GM18505 (cell line): ENCODE measurements at regions not wholly inside any gene's neighbourhood (a gene's known extent, or its start where the extent isn't known, plus 50 kb on each side); places are given as distances from the start of the nearest gene placed in this dataset.
"Not testable (repeated sequence)": the region's sequence is repeated elsewhere in the genome, so short reads cannot be mapped to it uniquely, and the experiment has no call there.

Experiments
- ATAC-seq: cut with Tn5 transposase; IDR thresholded peaks from one replicate; pipeline ENCODE4 v1.9.1; 2021; ENCODE audit not compliant: unreplicated experiment
- POLR2A ChIP-seq: IDR thresholded peaks from 4 replicates; pipeline ENCODE4 v1.6.1; 2011; ENCODE audit warnings: borderline replicate concordance; ENCODE audit not compliant: insufficient read depth, insufficient read length; ENCODE audit errors: extremely low read depth

GRCh38 chr2:167572883-167573619 is 674.3 kb downstream of the STK39 start:
- no peak for TF ChIP-seq POLR2A

GRCh38 chr2:167570370-167570769 is 677.0 kb downstream of the STK39 start:
- ATAC-seq: no peak
- TF ChIP-seq POLR2A: no peak

More at GRCh38 chr2:167572883-167573619, 674.3 kb downstream of the STK39 start:
- no peak for ATAC-seq

GRCh38 chr2:167563885-167564619 is 675.8 kb downstream of the XIRP2 start:
- not testable (repeated sequence) for ATAC-seq

GRCh38 chr2:167558272-167558991 is 670.2 kb downstream of the XIRP2 start:
- ATAC-seq: not testable (repeated sequence)

GRCh38 chr2:167555098-167555720 is 666.9 kb downstream of the XIRP2 start:
- ATAC-seq: no peak
- TF ChIP-seq POLR2A: no peak

- no peak for TF ChIP-seq POLR2A
- ATAC-seq: no peak
Measured at GRCh38 chr2:167553635-167554034, 665.4 kb downstream of the XIRP2 start.

- no peak for ATAC-seq
- no peak for TF ChIP-seq POLR2A
Measured at GRCh38 chr2:167551416-167551815, 663.1 kb downstream of the XIRP2 start.

GRCh38 chr2:167550448-167550847 is 662.2 kb downstream of the XIRP2 start:
- TF ChIP-seq POLR2A: no peak
- ATAC-seq: no peak

- ATAC-seq: no peak
- TF ChIP-seq POLR2A: no peak
Measured at GRCh38 chr2:167548396-167548795, 660.1 kb downstream of the XIRP2 start.

GRCh38 chr2:167544602-167545001 is 656.3 kb downstream of the XIRP2 start:
- no peak for ATAC-seq
- no peak for TF ChIP-seq POLR2A

- no peak for ATAC-seq
- no peak for TF ChIP-seq POLR2A
Measured at GRCh38 chr2:167543721-167544120, 655.4 kb downstream of the XIRP2 start.

- ATAC-seq: no peak
- TF ChIP-seq POLR2A: no peak
Measured at GRCh38 chr2:167537743-167538142, 649.5 kb downstream of the XIRP2 start.

GRCh38 chr2:167534443-167534842 is 646.2 kb downstream of the XIRP2 start:
- no peak for ATAC-seq
- no peak for TF ChIP-seq POLR2A
